ENCODE measurements at regions not wholly inside any gene's neighbourhood (a gene's known extent, or its start where the extent isn't known, plus 50 kb on each side); places are given as distances from the start of the nearest gene placed in this dataset.

GRCh38 chr13:112183532-112184090 is 116.7 kb downstream of the SOX1 start:
- WGBS, 2 experiments (ENCODE audit: insufficient coverage in 2 of 2) = 88 to 89% methylated on average over 18 to 21 of the region's 24 CpGs
- Histone ChIP-seq H3K4me1 (ENCODE audit: control insufficient read depth, insufficient read depth, low read length, poor library complexity, severe bottlenecking) (no peaks in the 10 kb centered on the region), H3K36me3 (ENCODE audit: control insufficient read depth, insufficient read depth, low read length) (no peaks in the 10 kb centered on the region), H3K4me3 (ENCODE audit: extremely low read depth, insufficient read depth, low read length, poor library complexity, severe bottlenecking) (no peak overlapping the region), H3K9me3 (ENCODE audit: control insufficient read depth, low read length) (no peaks in the 10 kb centered on the region), H3K27ac (ENCODE audit: low read depth, low read length, severe bottlenecking) (no peak overlapping the region)

GRCh38 chr13:112184261-112184660 is 117.3 kb downstream of the SOX1 start:
- Histone ChIP-seq H3K4me1 (ENCODE audit: control insufficient read depth, insufficient read depth, low read length, poor library complexity, severe bottlenecking) (no peaks in the 10 kb centered on the region), H3K9me3 (ENCODE audit: control insufficient read depth, low read length) (no peaks in the 10 kb centered on the region), H3K4me3 (ENCODE audit: extremely low read depth, insufficient read depth, low read length, poor library complexity, severe bottlenecking) (no peak overlapping the region)

GRCh38 chr13:112184851-112185371 is 118.0 kb downstream of the SOX1 start:
- Histone ChIP-seq H3K9me3 (ENCODE audit: control insufficient read depth, low read length) (no peaks in the 10 kb centered on the region), H3K4me3 (ENCODE audit: extremely low read depth, insufficient read depth, low read length, poor library complexity, severe bottlenecking) (no peak overlapping the region), H3K27ac (ENCODE audit: low read depth, low read length, severe bottlenecking) (no peak overlapping the region), H3K4me1 (ENCODE audit: control insufficient read depth, insufficient read depth, low read length, poor library complexity, severe bottlenecking) (no peaks in the 10 kb centered on the region), H3K36me3 (ENCODE audit: control insufficient read depth, insufficient read depth, low read length) (no peaks in the 10 kb centered on the region)
- WGBS, 2 experiments (ENCODE audit: insufficient coverage in 2 of 2) = 86 to 90% methylated on average over 12 to 14 of the region's 15 CpGs

More at GRCh38 chr13:112184261-112184660, 117.3 kb downstream of the SOX1 start:
- Histone ChIP-seq H3K27ac (ENCODE audit: low read depth, low read length, severe bottlenecking) (no peak overlapping the region), H3K36me3 (ENCODE audit: control insufficient read depth, insufficient read depth, low read length) (no peaks in the 10 kb centered on the region)
- WGBS, 2 experiments (ENCODE audit: insufficient coverage in 2 of 2) = 84 to 87% methylated on average over 14 of the region's 14 CpGs

- Histone ChIP-seq H3K9me3 (ENCODE audit: control insufficient read depth, low read length) (no peaks in the 10 kb centered on the region), H3K27ac (ENCODE audit: low read depth, low read length, severe bottlenecking) (no peak overlapping the region), H3K36me3 (ENCODE audit: control insufficient read depth, insufficient read depth, low read length) (no peaks in the 10 kb centered on the region), H3K4me3 (ENCODE audit: extremely low read depth, insufficient read depth, low read length, poor library complexity, severe bottlenecking) (no peak overlapping the region), H3K4me1 (ENCODE audit: control insufficient read depth, insufficient read depth, low read length, poor library complexity, severe bottlenecking) (no peaks in the 10 kb centered on the region)
- 84 to 100% methylated on average over 2 to 5 of the region's 9 CpGs for WGBS, 2 experiments (ENCODE audit: insufficient coverage in 2 of 2)
Measured at GRCh38 chr13:112185466-112185865, 118.5 kb downstream of the SOX1 start.

GRCh38 chr13:112186091-112186490 is 119.1 kb downstream of the SOX1 start:
- H3K36me3 ChIP-seq (ENCODE audit: control insufficient read depth, insufficient read depth, low read length) = no peaks in the 10 kb centered on the region
- H3K4me3 ChIP-seq (ENCODE audit: extremely low read depth, insufficient read depth, low read length, poor library complexity, severe bottlenecking) = no peak overlapping the region
- no peak overlapping the region for H3K27ac ChIP-seq (ENCODE audit: low read depth, low read length, severe bottlenecking)
- 93 to 98% methylated on average over 5 of the region's 6 CpGs for WGBS, 2 experiments (ENCODE audit: insufficient coverage in 2 of 2)
- H3K4me1 ChIP-seq (ENCODE audit: control insufficient read depth, insufficient read depth, low read length, poor library complexity, severe bottlenecking) = no peaks in the 10 kb centered on the region
- peaks cover 3% of the 10 kb centered on the region for H3K9me3 ChIP-seq (ENCODE audit: control insufficient read depth, low read length)

- WGBS, 2 experiments (ENCODE audit: insufficient coverage in 2 of 2) = 86 to 93% methylated on average over 7 to 17 of the region's 18 CpGs
Measured at GRCh38 chr13:112187527-112188297, 120.8 kb downstream of the SOX1 start.

GRCh38 chr13:112188298-112188610 is 121.3 kb downstream of the SOX1 start:
- 85 to 92% methylated on average over 6 of the region's 6 CpGs for WGBS, 2 experiments (ENCODE audit: insufficient coverage in 2 of 2)
- no peak overlapping the region for H3K4me3 ChIP-seq (ENCODE audit: extremely low read depth, insufficient read depth, low read length, poor library complexity, severe bottlenecking)
- H3K27ac ChIP-seq (ENCODE audit: low read depth, low read length, severe bottlenecking) = no peak overlapping the region
- H3K9me3 ChIP-seq (ENCODE audit: control insufficient read depth, low read length) = peaks cover 3% of the 10 kb centered on the region
- no peaks in the 10 kb centered on the region for H3K4me1 ChIP-seq (ENCODE audit: control insufficient read depth, insufficient read depth, low read length, poor library complexity, severe bottlenecking)
- H3K36me3 ChIP-seq (ENCODE audit: control insufficient read depth, insufficient read depth, low read length) = no peaks in the 10 kb centered on the region

More at GRCh38 chr13:112187527-112188297, 120.8 kb downstream of the SOX1 start:
- Histone ChIP-seq H3K4me1 (ENCODE audit: control insufficient read depth, insufficient read depth, low read length, poor library complexity, severe bottlenecking) (no peaks in the 10 kb centered on the region), H3K36me3 (ENCODE audit: control insufficient read depth, insufficient read depth, low read length) (no peaks in the 10 kb centered on the region), H3K4me3 (ENCODE audit: extremely low read depth, insufficient read depth, low read length, poor library complexity, severe bottlenecking) (no peak overlapping the region), H3K9me3 (ENCODE audit: control insufficient read depth, low read length) (peaks cover 3% of the 10 kb centered on the region), H3K27ac (ENCODE audit: low read depth, low read length, severe bottlenecking) (no peak overlapping the region)

- no peak overlapping the region for H3K4me3 ChIP-seq (ENCODE audit: extremely low read depth, insufficient read depth, low read length, poor library complexity, severe bottlenecking)
- H3K9me3 ChIP-seq (ENCODE audit: control insufficient read depth, low read length) = peaks cover 3% of the 10 kb centered on the region
- H3K36me3 ChIP-seq (ENCODE audit: control insufficient read depth, insufficient read depth, low read length) = no peaks in the 10 kb centered on the region
- no peaks in the 10 kb centered on the region for H3K4me1 ChIP-seq (ENCODE audit: control insufficient read depth, insufficient read depth, low read length, poor library complexity, severe bottlenecking)
- WGBS, 2 experiments (ENCODE audit: insufficient coverage in 2 of 2) = 89 to 94% methylated on average over 13 to 14 of the region's 15 CpGs
- H3K27ac ChIP-seq (ENCODE audit: low read depth, low read length, severe bottlenecking) = no peak overlapping the region
Measured at GRCh38 chr13:112193463-112194166, 126.7 kb downstream of the SOX1 start.

GRCh38 chr13:112194167-112194530 is 127.2 kb downstream of the SOX1 start:
- H3K4me1 ChIP-seq (ENCODE audit: control insufficient read depth, insufficient read depth, low read length, poor library complexity, severe bottlenecking) = no peaks in the 10 kb centered on the region
- WGBS, 2 experiments (ENCODE audit: insufficient coverage in 2 of 2) = 90 to 95% methylated on average over 22 of the region's 22 CpGs
- H3K4me3 ChIP-seq (ENCODE audit: extremely low read depth, insufficient read depth, low read length, poor library complexity, severe bottlenecking) = no peak overlapping the region
- no peak overlapping the region for H3K27ac ChIP-seq (ENCODE audit: low read depth, low read length, severe bottlenecking)
- no peaks in the 10 kb centered on the region for H3K36me3 ChIP-seq (ENCODE audit: control insufficient read depth, insufficient read depth, low read length)
- peaks cover 3% of the 10 kb centered on the region for H3K9me3 ChIP-seq (ENCODE audit: control insufficient read depth, low read length)

- Histone ChIP-seq H3K9me3 (ENCODE audit: control insufficient read depth, low read length) (peaks cover 3% of the 10 kb centered on the region), H3K36me3 (ENCODE audit: control insufficient read depth, insufficient read depth, low read length) (no peaks in the 10 kb centered on the region), H3K4me3 (ENCODE audit: extremely low read depth, insufficient read depth, low read length, poor library complexity, severe bottlenecking) (no peak overlapping the region), H3K4me1 (ENCODE audit: control insufficient read depth, insufficient read depth, low read length, poor library complexity, severe bottlenecking) (no peaks in the 10 kb centered on the region), H3K27ac (ENCODE audit: low read depth, low read length, severe bottlenecking) (no peak overlapping the region)
- 92 to 94% methylated on average over 29 to 31 of the region's 31 CpGs for WGBS, 2 experiments (ENCODE audit: insufficient coverage in 2 of 2)
Measured at GRCh38 chr13:112194579-112194978, 127.6 kb downstream of the SOX1 start.

Data from mesodermal cell (in vitro differentiated cells).